ENCODE measurements at regions not wholly inside any gene's neighbourhood (a gene's known extent, or its start where the extent isn't known, plus 50 kb on each side); places are given as distances from the start of the nearest gene placed in this dataset.

- DNase-seq = no peak
These were observed 59.6 kb downstream of the OLIG3 start for GRCh38 chr6:137434640-137435039.

DNA sequence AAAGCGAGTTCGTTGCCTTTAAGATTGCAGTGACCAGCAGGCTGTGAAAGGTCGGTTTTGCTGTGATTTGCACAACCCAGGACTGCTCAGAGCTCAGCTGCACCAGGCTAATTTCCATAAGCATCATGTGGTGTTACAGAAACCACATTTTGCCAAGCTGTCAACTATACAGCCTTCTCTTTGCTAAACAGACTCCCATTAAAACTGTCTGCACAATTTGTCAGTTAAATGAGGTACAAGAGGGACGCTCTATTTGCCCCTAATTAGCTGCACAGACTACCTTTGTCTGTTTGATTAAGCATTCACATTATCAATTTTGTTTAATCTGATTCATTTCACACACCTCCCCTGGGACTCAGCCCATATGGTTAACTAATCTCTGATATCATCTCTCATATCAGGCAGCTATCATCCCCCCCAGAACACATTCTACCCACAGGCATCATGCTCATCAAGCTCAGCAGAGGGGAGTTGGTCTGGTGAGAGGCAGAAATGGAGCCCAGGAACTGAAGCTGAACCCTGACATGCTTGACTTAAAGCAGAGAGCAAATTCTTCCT lies 62.1 kb downstream of the OLIG3 start:
- DNase-seq = no peak

DNA sequence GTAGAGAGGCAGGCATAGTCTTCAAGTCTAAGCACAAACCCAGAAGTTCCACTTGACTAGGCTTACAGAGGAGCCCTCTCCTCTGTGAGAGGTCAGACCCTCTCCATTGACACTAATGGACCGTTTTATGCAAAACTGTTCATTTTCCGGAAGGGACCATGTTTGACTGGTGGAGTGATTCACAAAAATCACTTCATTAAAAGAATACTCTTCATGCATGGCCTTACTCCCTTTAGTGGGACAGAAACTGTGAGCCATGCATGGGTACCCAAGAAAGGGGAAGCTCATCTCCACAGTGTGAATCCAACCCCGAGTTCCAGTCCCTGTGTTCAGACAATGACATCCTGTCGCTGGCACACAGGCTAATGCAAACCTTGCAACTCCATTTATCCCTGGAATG lies 63.2 kb downstream of the OLIG3 start:
- no peak for DNase-seq

- DNase-seq = no peak
These were observed 66.4 kb downstream of the OLIG3 start for GRCh38 chr6:137427656-137428290.

GRCh38 chr6:137426007-137426689 lies 68.0 kb downstream of the OLIG3 start:
- no peak for DNase-seq

GRCh38 chr6:137424251-137424650 lies 69.9 kb downstream of the OLIG3 start:
- no peak for DNase-seq

- no peak for DNase-seq
These were observed 70.6 kb downstream of the OLIG3 start for GRCh38 chr6:137423451-137424168.

DNA sequence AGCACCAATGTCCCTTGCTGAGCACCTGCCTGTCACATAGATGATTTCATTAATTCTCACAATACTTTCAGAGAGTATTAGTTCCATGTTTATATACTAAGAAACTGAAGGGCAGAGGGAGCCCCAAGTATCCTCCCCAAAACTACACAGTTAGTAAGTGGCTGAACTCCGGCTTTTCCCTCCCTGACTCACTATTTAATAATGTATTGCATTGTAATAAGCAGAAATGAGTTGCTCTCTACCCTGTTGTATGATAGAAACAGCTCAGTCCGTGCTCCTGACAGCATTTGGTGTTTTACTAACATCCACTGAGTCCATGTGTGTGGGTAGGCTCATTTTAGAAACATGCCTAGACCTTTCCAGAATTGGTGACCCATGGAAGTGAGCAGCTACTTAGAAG lies 76.8 kb downstream of the OLIG3 start:
- DNase-seq = no peak

GRCh38 chr6:137416376-137417109 lies 77.7 kb downstream of the OLIG3 start:
- no peak for DNase-seq

GRCh38 chr6:137415834-137416190 lies 78.4 kb downstream of the OLIG3 start:
- no peak for DNase-seq

DNA sequence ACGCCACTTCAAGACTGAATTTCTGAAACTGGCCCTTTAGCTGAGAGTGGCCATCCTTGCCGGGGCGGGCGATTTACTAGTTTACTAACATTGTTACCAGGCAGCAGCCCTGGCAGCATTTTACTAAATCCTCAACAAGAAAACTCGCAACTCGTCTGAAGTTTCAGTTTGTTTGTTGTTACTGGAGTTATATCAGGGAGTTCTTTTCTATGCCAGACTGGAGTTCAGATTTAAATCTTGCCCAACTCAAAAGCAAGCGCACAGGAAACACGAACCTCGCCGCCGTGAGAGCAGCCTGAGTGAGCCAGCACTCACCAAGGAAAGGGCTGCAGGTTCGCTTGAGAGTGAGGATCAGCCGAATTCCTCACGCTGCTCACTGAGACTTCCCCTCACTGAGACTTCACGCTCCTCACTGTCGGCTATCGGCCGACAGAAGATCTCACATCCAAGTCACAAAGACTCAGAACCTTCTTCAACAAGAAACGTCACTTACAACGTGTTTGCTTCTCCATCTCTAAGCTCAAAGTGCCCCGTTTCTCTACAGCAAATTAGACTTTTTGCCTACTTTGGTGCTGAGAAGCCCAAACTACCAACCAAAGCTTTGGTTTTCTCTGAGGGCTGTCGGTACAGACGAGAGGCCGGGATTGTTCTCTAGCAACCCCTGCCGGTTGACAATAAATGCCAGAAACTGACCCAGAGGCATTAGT lies 78.9 kb downstream of the OLIG3 start:
- peak; percentile 82 for DNase-seq

- no peak for DNase-seq
These were observed 79.6 kb downstream of the OLIG3 start for GRCh38 chr6:137414599-137414998.

GRCh38 chr6:137413482-137413881 lies 80.7 kb downstream of the OLIG3 start:
- no peak for DNase-seq

- no peak for DNase-seq
These were observed 81.6 kb downstream of the OLIG3 start for GRCh38 chr6:137412562-137412961.

DNA sequence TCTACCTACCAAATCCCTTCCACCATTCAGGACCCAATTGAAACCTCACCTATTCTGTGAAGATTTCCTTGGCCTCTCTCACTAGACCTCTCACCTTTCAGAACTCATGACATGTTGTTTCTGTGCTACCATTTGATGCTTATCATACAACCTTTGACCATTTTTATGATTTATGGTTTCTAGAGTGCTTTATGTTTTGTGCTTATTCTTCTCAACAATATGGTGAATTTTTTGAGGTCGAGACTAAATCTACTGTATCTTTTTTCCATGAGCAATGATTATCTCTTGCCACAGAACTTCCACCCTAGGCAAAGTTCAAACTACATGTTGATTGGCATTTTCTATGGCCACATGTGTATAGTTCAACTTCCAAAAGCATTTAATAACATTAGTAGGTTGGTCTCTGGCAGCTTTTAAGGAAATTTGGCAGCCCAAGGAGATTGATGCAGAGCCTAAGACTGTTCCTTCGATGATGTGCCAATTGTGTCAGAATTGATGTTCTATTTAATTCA lies 84.9 kb downstream of the OLIG3 start:
- no peak for DNase-seq

GRCh38 chr6:137407816-137408215 lies 86.4 kb downstream of the OLIG3 start:
- no peak for DNase-seq

DNA sequence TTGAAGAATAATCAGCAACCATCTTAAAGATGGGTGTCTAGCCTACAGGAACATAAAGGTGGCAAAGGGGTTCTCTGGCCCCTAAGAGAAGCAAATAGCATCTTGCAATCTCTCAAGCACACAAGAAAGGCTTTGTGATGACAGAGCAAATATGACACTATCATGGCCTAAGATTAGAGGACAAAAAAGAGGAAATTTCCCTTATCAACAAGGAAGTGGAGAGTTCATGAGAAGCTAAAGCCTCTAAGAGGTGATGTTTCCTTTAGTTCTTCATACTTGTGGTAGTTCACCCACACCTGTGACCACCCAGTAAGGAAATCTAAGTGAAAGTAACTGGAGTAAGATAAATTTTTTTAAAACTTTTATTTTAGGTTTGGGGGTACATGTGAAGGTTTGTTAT lies 88.4 kb downstream of the OLIG3 start:
- no peak for DNase-seq

- no peak for DNase-seq
These were observed 90.3 kb downstream of the OLIG3 start for GRCh38 chr6:137403855-137404254.

DNA sequence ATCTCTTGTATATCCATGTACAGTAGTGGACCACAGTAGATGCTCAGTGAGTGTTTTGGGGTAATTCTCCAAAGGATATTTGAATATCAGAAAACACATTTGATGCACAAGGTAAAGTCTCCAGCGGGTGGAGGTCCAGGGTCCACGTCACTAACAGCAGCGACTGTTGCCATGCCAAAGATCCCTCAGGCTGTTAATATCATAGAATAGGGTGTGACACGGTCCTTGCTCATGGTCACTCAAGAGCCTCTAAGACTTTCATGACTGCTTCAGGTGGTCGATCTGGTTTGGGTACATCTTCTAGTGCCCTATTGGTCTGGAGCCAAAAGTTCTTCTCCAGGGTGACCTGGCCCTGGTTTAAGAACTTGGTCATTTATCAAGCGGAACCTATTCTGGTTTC lies 90.8 kb downstream of the OLIG3 start:
- DNase-seq = no peak

- DNase-seq = no peak
These were observed 92.0 kb downstream of the OLIG3 start for GRCh38 chr6:137402143-137402680.

DNA sequence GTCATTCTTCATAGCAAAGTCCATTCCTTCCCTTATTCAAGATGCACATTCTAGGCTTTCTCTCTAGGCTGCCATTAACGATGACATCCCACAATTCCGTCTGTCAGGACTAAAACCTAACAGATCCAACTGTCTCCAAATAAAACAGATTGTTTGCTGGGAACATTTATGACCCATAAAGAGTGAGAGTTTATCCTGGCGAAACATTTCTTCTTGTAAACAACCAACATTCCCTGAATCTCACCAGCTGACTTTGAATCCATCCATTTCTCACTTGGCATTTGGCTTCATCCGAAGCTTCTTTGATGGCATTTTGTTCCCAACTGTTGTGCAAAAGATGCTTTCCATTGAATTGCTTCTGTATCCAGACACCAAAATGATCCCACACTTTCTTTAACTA lies 93.1 kb downstream of the OLIG3 start:
- DNase-seq = no peak

DNA sequence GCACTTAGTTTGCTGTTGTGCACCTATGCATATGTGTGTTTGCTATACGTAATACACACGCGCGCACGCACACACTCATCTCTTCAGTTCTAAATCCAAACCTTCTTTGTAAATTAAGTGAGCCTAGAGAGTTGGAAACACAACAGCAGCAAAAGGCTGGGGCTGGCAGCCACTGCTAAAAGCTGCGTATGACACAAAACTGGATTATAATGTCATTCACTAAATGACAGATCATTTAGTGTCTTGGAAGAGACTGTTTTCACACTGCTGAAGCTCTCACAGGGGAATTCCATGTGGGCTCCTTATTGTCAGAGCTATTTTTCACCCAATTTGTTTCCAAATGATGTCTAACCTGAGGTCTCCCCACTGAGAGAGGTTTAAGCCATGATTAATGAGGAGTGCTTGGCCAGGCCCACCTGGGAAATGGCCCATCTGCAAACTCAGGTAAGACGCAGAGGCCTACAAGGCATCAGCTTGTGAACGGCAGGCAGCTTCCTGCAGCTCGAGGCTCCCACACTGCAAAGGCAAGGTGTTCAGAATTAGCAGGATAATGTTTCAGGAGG lies 94.2 kb downstream of the OLIG3 start:
- DNase-seq = no peak

Data from CD4-positive, alpha-beta T cell treated with Interleukin-12 subunit alpha and Interleukin-12 subunit beta, for 1 hour (primary cell).